ENCODE measurements at regions not wholly inside any gene's neighbourhood (a gene's known extent, or its start where the extent isn't known, plus 50 kb on each side); places are given as distances from the start of the nearest gene placed in this dataset.

DNA sequence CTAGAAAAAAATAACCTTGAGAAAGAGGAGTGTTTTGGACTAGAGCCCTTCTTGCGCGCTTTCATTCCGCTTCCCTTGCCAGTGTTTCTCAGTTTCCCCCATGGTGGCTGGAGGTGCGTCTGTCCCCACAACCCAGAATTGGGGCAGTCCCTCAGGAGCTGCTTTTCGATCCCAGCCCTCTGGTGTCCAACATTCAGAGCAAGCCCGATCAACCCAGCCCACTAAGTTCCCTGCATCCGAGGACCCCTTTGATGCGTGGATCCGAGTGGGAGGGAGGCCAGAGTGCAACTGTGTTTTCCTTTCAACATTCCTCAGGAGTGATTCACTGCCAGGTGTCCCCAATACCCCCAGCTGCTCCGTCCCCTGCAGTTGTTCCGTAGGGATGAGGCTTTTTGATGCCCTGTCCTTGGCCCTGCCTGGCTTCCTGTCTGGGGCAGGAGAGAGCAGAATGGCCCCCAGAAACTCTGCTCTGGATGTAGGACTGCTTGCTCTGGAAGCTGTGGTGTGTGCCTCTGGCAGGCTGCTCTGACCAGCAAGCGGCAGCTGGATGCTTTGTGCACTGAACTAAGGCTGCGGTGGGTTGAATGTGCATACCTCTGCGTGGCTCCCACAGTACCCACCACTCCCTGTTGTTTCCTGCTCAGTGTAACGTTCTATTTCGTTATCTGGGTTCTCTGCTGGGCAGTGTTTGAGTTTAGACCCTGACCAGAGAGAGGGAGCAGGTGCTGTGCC is 117.5 kb downstream of the BOD1 start:
- TF ChIP-seq EZH2phosphoT487 (conservative IDR thresholded peaks at IDR 0.05; ENCODE audit: low read length): no peak
- no peak for TF ChIP-seq CTCF (IDR thresholded peaks at IDR 0.05; ENCODE audit: insufficient read depth, low read length, poor library complexity, severe bottlenecking)
- H3K27me3 ChIP-seq (ENCODE audit: low read length): peaks cover 4% of the 10 kb centered on the region; the same call in 1 of the 2 replicates
- H3K36me3 ChIP-seq (ENCODE audit: low read length): no peaks in the 10 kb centered on the region
- no peaks in the 10 kb centered on the region for H3K79me2 ChIP-seq (ENCODE audit: insufficient read depth, low read length)
- no peaks in the 10 kb centered on the region for H3K9me3 ChIP-seq (ENCODE audit: insufficient read depth, low read length)
- no peak overlapping the region for H3K9ac ChIP-seq (ENCODE audit: low read length)
- H3K9me2 ChIP-seq (replicated peaks; ENCODE audit: insufficient read depth, low read length): no peaks in the 10 kb centered on the region
- no peak overlapping the region for H3K27ac ChIP-seq (ENCODE audit: low read depth, low read length)
- no peak overlapping the region for H3K4me2 ChIP-seq (ENCODE audit: low read depth, low read length, poor library complexity, severe bottlenecking)
- no peak overlapping the region for H2AFZ ChIP-seq (ENCODE audit: low read depth, low read length, severe bottlenecking)
- H4K20me1 ChIP-seq (ENCODE audit: low read depth, low read length): no peaks in the 10 kb centered on the region
- H3K4me3 ChIP-seq (ENCODE audit: insufficient read depth, low read length, poor library complexity, severe bottlenecking): no peak overlapping the region
- no peaks in the 10 kb centered on the region for H3F3A ChIP-seq (ENCODE audit: insufficient read depth)

DNA sequence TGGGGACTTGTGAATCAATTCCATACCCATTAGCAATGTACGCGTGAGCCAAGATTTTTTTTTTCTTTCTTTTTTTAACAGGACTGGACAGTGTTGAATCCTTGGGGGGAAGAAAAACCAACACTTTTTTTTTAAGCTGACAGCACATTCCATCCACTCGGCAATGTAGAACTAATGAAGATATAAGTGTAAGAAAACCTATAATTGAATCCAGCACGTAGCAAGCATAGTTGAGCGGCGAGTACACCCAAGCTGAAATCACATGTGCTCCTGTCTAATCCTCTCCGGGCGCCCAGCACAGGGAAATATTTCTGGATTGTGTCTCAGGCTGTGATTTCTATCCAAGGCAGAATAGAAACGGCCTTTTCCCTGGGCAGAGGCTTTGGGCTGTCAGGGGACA is 118.2 kb downstream of the BOD1 start:
- no peak overlapping the region for H3K4me2 ChIP-seq (ENCODE audit: low read depth, low read length, poor library complexity, severe bottlenecking)
- H3K4me3 ChIP-seq (ENCODE audit: insufficient read depth, low read length, poor library complexity, severe bottlenecking): no peak overlapping the region
- no peak overlapping the region for H2AFZ ChIP-seq (ENCODE audit: low read depth, low read length, severe bottlenecking)
- no peaks in the 10 kb centered on the region for H4K20me1 ChIP-seq (ENCODE audit: low read depth, low read length)
- TF ChIP-seq EZH2phosphoT487 (conservative IDR thresholded peaks at IDR 0.05; ENCODE audit: low read length) (no peak), CTCF (IDR thresholded peaks at IDR 0.05; ENCODE audit: insufficient read depth, low read length, poor library complexity, severe bottlenecking) (no peak)
- H3K79me2 ChIP-seq (ENCODE audit: insufficient read depth, low read length): no peaks in the 10 kb centered on the region
- H3K27ac ChIP-seq (ENCODE audit: low read depth, low read length): no peak overlapping the region
- no peak overlapping the region for H3K9ac ChIP-seq (ENCODE audit: low read length)
- H3F3A ChIP-seq (ENCODE audit: insufficient read depth): no peaks in the 10 kb centered on the region
- H3K27me3 ChIP-seq (ENCODE audit: low read length): peaks cover 4% of the 10 kb centered on the region; the same call in 1 of the 2 replicates
- no peaks in the 10 kb centered on the region for H3K36me3 ChIP-seq (ENCODE audit: low read length)
- H3K9me2 ChIP-seq (replicated peaks; ENCODE audit: insufficient read depth, low read length): no peaks in the 10 kb centered on the region
- H3K9me3 ChIP-seq (ENCODE audit: insufficient read depth, low read length): no peaks in the 10 kb centered on the region

- Histone ChIP-seq H3K4me3 (ENCODE audit: insufficient read depth, low read length, poor library complexity, severe bottlenecking) (no peak overlapping the region), H3K27me3 (ENCODE audit: low read length) (peaks cover 4% of the 10 kb centered on the region; the same call in 1 of the 2 replicates), H3K79me2 (ENCODE audit: insufficient read depth, low read length) (no peaks in the 10 kb centered on the region), H3K36me3 (ENCODE audit: low read length) (no peaks in the 10 kb centered on the region), H3K9me3 (ENCODE audit: insufficient read depth, low read length) (no peaks in the 10 kb centered on the region), H3F3A (ENCODE audit: insufficient read depth) (no peaks in the 10 kb centered on the region), H3K9ac (ENCODE audit: low read length) (no peak overlapping the region), H3K27ac (ENCODE audit: low read depth, low read length) (no peak overlapping the region), H3K4me2 (ENCODE audit: low read depth, low read length, poor library complexity, severe bottlenecking) (no peak overlapping the region), H3K9me2 (replicated peaks; ENCODE audit: insufficient read depth, low read length) (no peaks in the 10 kb centered on the region), H4K20me1 (ENCODE audit: low read depth, low read length) (no peaks in the 10 kb centered on the region), H2AFZ (ENCODE audit: low read depth, low read length, severe bottlenecking) (no peak overlapping the region)
- TF ChIP-seq CTCF (IDR thresholded peaks at IDR 0.05; ENCODE audit: insufficient read depth, low read length, poor library complexity, severe bottlenecking) (no peak), EZH2phosphoT487 (conservative IDR thresholded peaks at IDR 0.05; ENCODE audit: low read length) (no peak)
These were observed 118.8 kb downstream of the BOD1 start for GRCh38 chr5:173497685-173498084.

Measured in SU-DHL-6 (cell line).